ENCODE measurements at regions not wholly inside any gene's neighbourhood (a gene's known extent, or its start where the extent isn't known, plus 50 kb on each side); places are given as distances from the start of the nearest gene placed in this dataset.
"Not testable (repeated sequence)": the region's sequence is repeated elsewhere in the genome, so short reads cannot be mapped to it uniquely, and the experiment has no call there.

DNA sequence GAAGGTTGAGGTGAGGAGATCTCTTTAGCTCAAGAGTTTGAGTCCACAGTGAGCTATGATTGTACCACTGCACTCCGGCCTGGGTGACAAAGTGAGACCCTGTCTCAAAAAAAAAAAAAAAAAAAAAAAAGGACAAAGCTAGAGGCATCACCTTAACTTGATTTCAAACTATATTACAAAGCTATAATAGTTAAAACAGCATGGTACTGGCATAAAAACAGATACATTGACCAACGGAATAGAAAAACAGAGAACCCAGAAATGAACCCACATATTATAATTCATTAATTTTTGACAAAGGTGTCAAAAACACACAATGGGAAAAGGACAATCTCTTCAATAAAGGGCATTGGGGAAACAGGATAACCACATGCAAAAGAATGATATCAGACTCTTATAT is 50.8 kb upstream of the MBOAT1 start:
- Histone ChIP-seq H3K4me1 (peaks cover 0 to 21% (median 7%) of the 10 kb centered on the region in 10 experiments; a peak in 10 of 20 replicates), H3K9ac (no peak overlapping the region), H3K27me3 (no peaks in the 10 kb centered on the region), H3K27ac (no peak overlapping the region), H3K36me3 (no peaks in the 10 kb centered on the region), H4K20me1 (no peaks in the 10 kb centered on the region), H3K4me2 (no peak overlapping the region), H3K9me3 (replicated peaks in 1 of 11) (peaks cover 17 to 32% (median 22%) of the 10 kb centered on the region in 11 experiments), H3K4me3 (no peak overlapping the region)
- TF ChIP-seq Cebpa-rat (IDR thresholded peaks at IDR 0.05) = no peak

DNA sequence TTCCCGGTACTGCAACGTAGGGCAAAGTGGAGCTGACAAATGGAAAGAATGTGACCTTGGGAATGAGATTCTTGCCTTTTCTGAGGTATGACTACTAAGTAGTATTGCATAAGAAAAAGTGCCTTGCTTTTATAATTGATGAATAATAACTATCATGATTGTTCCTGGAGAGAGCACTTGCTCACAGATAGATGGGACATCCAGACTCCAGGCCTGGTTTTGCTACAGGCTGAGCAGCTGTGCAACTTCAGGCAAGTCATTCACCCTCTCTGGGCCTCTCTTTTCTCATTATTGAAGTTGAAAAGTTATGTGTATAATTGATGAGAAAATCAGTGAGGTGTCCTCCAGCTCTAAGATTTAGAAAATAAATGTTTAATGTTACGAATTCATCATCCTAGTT is 53.6 kb upstream of the MBOAT1 start:
- Histone ChIP-seq H3K4me2 (peak overlapping the region in 2 of 11 experiments; percentile 61; a peak in 2 of 22 replicates), H4K20me1 (no peaks in the 10 kb centered on the region), H3K27me3 (no peaks in the 10 kb centered on the region), H3K4me3 (no peak overlapping the region), H3K9ac (no peak overlapping the region), H3K27ac (no peak overlapping the region), H3K9me3 (replicated peaks in 1 of 11) (peaks cover 9 to 16% (median 12%) of the 10 kb centered on the region in 11 experiments), H3K36me3 (no peaks in the 10 kb centered on the region), H3K4me1 (peaks cover 0 to 22% (median 7%) of the 10 kb centered on the region in 10 experiments; a peak in 10 of 20 replicates)
- TF ChIP-seq Cebpa-rat (IDR thresholded peaks at IDR 0.05) = no peak

DNA sequence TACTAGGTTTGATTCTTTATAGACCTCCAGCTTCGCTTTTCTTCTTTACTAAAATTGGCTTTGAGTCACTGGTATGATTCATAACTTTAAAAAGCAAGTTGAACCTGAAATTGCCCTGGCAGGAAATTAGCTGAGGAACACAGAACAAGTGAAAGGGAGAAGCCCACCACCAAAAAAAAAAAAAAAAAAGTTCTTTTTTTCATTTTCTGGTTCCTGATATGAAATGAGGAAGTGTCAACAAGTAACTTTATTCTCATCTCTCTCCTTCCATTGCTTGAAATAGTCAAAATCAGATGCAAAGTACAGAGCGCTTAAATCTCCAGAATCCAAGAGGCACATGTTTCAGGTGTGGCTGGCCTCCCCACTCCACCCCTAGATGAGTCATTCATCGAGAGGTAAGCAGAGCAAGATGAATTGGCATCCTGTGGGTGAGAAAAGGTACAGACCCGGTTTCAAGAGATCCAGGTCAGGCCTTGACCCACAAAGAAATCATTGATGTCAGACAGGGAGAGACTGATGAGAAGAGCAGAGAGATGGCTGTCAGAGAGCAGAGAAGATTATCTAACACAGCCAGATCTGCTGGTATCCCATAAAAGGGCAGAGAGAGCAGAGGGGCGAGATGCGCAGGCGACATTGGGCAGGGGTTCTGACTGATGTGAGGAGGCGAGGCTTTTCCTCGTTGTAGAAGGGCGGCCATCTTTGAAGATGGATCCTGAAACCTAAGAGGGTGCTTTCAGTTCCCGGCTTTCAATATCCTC is 54.8 kb upstream of the MBOAT1 start:
- no peaks in the 10 kb centered on the region for H4K20me1 ChIP-seq
- peak overlapping the region in 1 of 11 experiments; percentile 38; a peak in 1 of 22 replicates for H3K9ac ChIP-seq
- TF ChIP-seq Cebpa-rat (IDR thresholded peaks at IDR 0.05) = no peak
- H3K4me2 ChIP-seq = peak overlapping the region in 5 of 11 experiments; percentile 57 to 72 (median 61); a peak in 10 of 22 replicates
- H3K27ac ChIP-seq = peak overlapping the region in 3 of 11 experiments; percentile 28 to 51 (median 34); a peak in 5 of 22 replicates
- H3K36me3 ChIP-seq = no peaks in the 10 kb centered on the region
- no peaks in the 10 kb centered on the region for H3K27me3 ChIP-seq
- H3K4me3 ChIP-seq = no peak overlapping the region
- H3K4me1 ChIP-seq = peaks cover 0 to 22% (median 7%) of the 10 kb centered on the region in 10 experiments; a peak in 10 of 20 replicates
- peaks cover 9 to 16% (median 12%) of the 10 kb centered on the region in 11 experiments for H3K9me3 ChIP-seq (replicated peaks in 1 of 11)

DNA sequence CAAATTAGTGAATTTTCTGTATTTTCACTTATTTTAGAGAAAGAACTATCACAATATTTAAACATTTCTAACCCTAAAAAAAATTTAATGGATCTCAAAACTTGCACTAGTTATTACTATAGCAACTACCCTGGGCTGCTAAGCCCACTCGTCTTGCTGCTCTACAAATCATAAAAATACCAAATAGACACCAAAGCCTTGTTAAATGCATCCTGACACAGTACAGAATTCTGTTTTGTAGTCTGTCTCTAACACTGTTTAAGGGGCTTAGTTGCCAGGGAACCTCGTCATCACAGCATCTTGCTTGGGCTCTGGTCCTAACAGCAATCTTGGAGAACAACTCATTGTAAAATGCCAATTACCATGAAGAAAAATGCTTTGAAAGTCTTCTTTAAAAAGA is 56.9 kb upstream of the MBOAT1 start:
- no peaks in the 10 kb centered on the region for H3K36me3 ChIP-seq
- H3K4me1 ChIP-seq = peaks cover 0 to 22% (median 7%) of the 10 kb centered on the region in 10 experiments; a peak in 10 of 20 replicates
- H3K9me3 ChIP-seq (replicated peaks in 1 of 11) = no peaks in the 10 kb centered on the region
- H3K27me3 ChIP-seq = no peaks in the 10 kb centered on the region
- no peak for TF ChIP-seq Cebpa-rat (IDR thresholded peaks at IDR 0.05)
- no peak overlapping the region for H3K4me2 ChIP-seq
- no peak overlapping the region for H3K9ac ChIP-seq
- H3K4me3 ChIP-seq = no peak overlapping the region
- no peaks in the 10 kb centered on the region for H4K20me1 ChIP-seq
- no peak overlapping the region for H3K27ac ChIP-seq

DNA sequence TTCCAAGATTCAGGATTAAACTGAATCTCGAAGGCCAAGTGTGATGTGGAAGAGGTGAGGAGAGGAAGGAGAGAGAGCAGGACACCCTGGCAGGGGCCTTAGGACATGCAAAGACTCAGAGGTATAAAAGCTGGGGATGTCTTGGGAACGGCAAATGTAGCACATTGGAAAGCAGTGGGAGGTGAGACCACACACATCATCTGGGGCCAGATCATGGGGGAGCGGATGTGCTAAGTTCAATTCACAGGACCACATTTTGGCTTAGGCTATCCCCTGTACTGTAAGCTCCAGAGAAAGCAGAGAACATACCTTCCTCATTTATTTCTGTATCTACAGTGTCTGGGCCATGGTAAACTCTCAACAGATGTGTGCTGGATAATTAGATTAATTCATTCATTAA is 59.5 kb upstream of the MBOAT1 start:
- TF ChIP-seq Cebpa-rat (IDR thresholded peaks at IDR 0.05) = no peak
- Histone ChIP-seq H3K4me1 (peaks cover 0 to 13% (median 3%) of the 10 kb centered on the region in 10 experiments; a peak in 10 of 20 replicates), H3K4me2 (no peak overlapping the region)

DNA sequence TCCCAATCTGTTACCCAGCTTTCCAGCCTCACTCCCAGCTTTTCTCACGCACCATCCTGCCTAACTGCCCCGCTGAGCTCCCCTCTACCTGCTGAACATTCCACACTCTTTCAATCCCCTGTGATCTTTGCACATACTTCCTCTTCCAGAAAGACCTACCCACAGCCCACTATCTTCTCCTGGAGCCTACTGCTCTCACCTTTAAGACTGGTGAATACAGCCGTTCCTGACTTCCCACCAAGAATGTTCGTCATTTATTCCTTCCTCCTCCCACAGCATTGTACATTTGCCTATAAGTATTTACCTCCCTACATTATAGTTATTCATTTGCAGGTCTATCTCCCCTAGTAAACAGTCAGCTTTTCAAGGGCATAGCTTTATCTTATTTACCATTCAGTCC is 61.9 kb upstream of the MBOAT1 start:
- no peak for TF ChIP-seq Cebpa-rat (IDR thresholded peaks at IDR 0.05)

More for the DNA sequence above, 59.5 kb upstream of the MBOAT1 start:
- H3K36me3 ChIP-seq = no peaks in the 10 kb centered on the region
- no peak overlapping the region for H3K9ac ChIP-seq
- H4K20me1 ChIP-seq = no peaks in the 10 kb centered on the region
- no peak overlapping the region for H3K4me3 ChIP-seq
- H3K27ac ChIP-seq = no peak overlapping the region
- H3K9me3 ChIP-seq (replicated peaks in 1 of 11) = no peaks in the 10 kb centered on the region
- no peaks in the 10 kb centered on the region for H3K27me3 ChIP-seq

DNA sequence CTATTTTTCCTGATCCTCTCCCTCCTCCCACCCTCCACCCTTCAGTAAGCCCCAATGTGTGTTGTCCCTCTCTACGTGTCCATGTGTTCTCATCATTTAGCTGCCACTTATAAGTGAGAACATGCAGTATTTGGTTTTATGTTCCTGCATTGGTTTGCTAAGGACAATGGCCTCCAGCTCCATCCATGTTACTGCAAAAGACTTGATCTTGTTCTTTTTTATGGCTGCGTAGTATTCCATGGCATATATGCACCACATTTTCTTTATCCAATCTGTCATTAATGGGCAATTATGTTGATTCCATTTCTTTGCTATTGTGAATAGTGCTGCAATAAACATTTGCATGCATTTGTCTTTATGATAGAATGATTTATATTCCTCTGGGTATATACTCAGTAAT is 63.6 kb upstream of the MBOAT1 start:
- H3K4me3 ChIP-seq; H3K27ac ChIP-seq; H4K20me1 ChIP-seq; H3K9ac ChIP-seq; H3K4me2 ChIP-seq; H3K9me3 ChIP-seq (replicated peaks in 1 of 11); H3K36me3 ChIP-seq; H3K27me3 ChIP-seq: not testable (repeated sequence)
- H3K4me1 ChIP-seq = peaks cover 18 to 31% (median 27%) of the 10 kb centered on the region in 10 experiments

More for the DNA sequence above, 61.9 kb upstream of the MBOAT1 start:
- Histone ChIP-seq H3K36me3 (no peaks in the 10 kb centered on the region), H3K4me2 (no peak overlapping the region), H3K4me3 (no peak overlapping the region), H3K27ac (no peak overlapping the region), H4K20me1 (no peaks in the 10 kb centered on the region), H3K27me3 (no peaks in the 10 kb centered on the region), H3K4me1 (peaks cover 11 to 23% (median 19%) of the 10 kb centered on the region in 10 experiments), H3K9ac (no peak overlapping the region), H3K9me3 (replicated peaks in 1 of 11) (no peaks in the 10 kb centered on the region)

DNA sequence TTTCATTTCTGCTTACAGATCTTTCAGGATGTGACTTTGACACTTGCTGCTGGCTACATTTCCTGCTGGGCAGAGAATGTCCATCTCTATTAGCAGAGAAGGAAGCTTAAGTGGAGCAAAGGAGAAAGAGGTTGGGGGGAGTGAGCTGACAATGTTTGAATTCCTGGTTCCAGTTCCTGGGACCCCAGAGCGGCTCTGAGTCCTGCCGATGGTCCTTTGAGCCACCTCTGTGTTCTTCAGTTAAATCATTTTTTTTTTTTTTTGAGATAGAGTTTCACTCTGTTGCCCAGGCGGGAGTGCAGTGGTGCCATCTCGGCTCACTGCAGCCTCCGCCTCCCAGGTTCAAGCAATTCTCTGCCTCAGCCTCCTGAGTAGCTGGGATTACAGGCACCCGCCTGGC is 65.5 kb upstream of the MBOAT1 start:
- Histone ChIP-seq H3K4me2 (peak overlapping the region in 7 of 11 experiments; percentile 14 to 81 (median 59); a peak in 11 of 22 replicates), H3K9me3 (replicated peaks in 1 of 11) (peaks cover 0 to 12% (median 7%) of the 10 kb centered on the region in 11 experiments; a peak in 15 of 22 replicates), H3K4me1 (peaks cover 18 to 31% (median 27%) of the 10 kb centered on the region in 10 experiments)
- H3K9ac ChIP-seq, H4K20me1 ChIP-seq, H3K27me3 ChIP-seq, H3K27ac ChIP-seq, H3K36me3 ChIP-seq, H3K4me3 ChIP-seq: not testable (repeated sequence)

DNA sequence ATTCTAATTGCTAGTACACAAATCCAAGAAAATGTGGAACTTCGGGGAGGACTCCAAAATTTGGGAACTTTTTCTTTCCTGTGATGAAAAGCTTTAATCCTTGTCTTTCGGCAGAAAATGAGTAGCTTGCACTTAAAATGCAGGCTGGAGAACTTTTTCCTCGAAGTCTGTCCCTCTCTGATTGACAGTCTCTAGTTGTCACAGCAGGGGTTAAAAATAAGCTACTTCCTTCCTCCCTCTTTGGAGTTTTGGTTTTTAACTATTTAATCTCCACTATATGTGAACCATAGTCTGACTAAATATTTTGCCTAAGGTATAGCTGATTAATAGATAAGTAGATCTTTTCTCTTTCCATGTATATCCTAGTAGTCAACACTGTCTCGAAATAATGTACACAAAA is 66.8 kb upstream of the MBOAT1 start:
- peak overlapping the region; percentile 59 to 82 (median 76) for H3K4me2 ChIP-seq
- TF ChIP-seq Cebpa-rat (IDR thresholded peaks at IDR 0.05) = no peak
- no peaks in the 10 kb centered on the region for H3K36me3 ChIP-seq
- H3K9ac ChIP-seq = peak overlapping the region in 1 of 11 experiments; percentile 48; a peak in 1 of 22 replicates
- peaks cover 18 to 31% (median 27%) of the 10 kb centered on the region in 10 experiments for H3K4me1 ChIP-seq
- no peaks in the 10 kb centered on the region for H3K27me3 ChIP-seq
- H3K27ac ChIP-seq = no peak overlapping the region
- peak overlapping the region in 2 of 10 experiments; percentile 7 to 23; a peak in 1 of 20 replicates for H3K4me3 ChIP-seq
- H4K20me1 ChIP-seq = no peaks in the 10 kb centered on the region
- peaks cover 0 to 20% (median 14%) of the 10 kb centered on the region in 11 experiments; a peak in 16 of 22 replicates for H3K9me3 ChIP-seq (replicated peaks in 1 of 11)
